ENCODE measurements at regions not wholly inside any gene's neighbourhood (a gene's known extent, or its start where the extent isn't known, plus 50 kb on each side); places are given as distances from the start of the nearest gene placed in this dataset.

DNA sequence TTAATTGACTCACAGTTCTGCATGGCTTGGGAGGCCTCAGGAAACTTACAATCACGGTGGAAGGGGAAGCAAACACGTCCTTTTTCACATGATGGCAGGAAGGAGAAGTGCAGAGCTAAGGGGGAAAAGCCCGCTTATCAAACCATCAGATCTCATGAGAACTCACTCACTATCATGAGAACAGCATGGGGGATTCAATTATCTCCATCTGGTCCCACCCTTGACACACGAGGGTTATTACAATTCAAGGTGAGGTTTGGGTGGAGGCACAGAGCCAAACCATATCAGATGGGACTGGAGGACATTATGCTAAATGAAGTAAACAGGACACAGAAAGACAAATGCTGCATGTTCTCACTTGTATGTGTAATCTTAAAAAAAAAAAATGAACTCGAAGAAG, 141.4 kb upstream of the HABP2 start:
- Mint-ChIP-seq H3K27ac (ENCODE audit: unreplicated experiment) (no peak overlapping the region), H3K36me3 (ENCODE audit: unreplicated experiment) (no peaks in the 10 kb centered on the region), H3K4me3 (ENCODE audit: unreplicated experiment) (no peak overlapping the region), H3K27me3 (ENCODE audit: unreplicated experiment) (peaks cover 37% of the 10 kb centered on the region), H3K4me1 (ENCODE audit: unreplicated experiment) (no peaks in the 10 kb centered on the region), H3K9me3 (ENCODE audit: unreplicated experiment) (no peaks in the 10 kb centered on the region)
- DNase-seq (ENCODE audit: extremely low spot score, unreplicated experiment): no peak
- TF ChIP-seq, protein P1, sequence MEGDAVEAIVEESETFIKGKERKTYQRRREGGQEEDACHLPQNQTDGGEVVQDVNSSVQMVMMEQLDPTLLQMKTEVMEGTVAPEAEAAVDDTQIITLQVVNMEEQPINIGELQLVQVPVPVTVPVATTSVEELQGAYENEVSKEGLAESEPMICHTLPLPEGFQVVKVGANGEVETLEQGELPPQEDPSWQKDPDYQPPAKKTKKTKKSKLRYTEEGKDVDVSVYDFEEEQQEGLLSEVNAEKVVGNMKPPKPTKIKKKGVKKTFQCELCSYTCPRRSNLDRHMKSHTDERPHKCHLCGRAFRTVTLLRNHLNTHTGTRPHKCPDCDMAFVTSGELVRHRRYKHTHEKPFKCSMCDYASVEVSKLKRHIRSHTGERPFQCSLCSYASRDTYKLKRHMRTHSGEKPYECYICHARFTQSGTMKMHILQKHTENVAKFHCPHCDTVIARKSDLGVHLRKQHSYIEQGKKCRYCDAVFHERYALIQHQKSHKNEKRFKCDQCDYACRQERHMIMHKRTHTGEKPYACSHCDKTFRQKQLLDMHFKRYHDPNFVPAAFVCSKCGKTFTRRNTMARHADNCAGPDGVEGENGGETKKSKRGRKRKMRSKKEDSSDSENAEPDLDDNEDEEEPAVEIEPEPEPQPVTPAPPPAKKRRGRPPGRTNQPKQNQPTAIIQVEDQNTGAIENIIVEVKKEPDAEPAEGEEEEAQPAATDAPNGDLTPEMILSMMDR (IDR thresholded peaks at IDR 0.05): no peak

DNA sequence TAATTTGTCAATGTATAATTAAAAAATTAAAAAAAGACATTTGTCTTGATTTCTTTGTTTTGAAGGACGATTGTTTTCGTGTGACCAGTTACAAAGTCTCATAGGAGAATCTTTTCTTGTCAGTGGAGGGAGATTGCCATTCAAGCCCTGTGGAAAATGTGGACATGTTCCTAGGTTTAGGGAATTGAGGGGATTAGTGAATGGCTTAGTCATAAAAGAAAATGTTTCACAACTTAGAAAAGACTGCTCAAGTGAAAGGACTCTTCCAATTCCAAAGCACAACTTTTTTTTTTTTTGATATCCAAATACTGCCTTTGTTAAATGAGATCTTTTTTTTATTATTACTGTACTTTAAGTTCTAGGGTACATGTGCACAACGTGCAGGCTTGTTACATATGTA, 140.7 kb upstream of the HABP2 start:
- no peak overlapping the region for H3K4me3 Mint-ChIP-seq (ENCODE audit: unreplicated experiment)
- no peak for DNase-seq (ENCODE audit: extremely low spot score, unreplicated experiment)
- peaks cover 32% of the 10 kb centered on the region for H3K27me3 Mint-ChIP-seq (ENCODE audit: unreplicated experiment)
- no peak overlapping the region for H3K27ac Mint-ChIP-seq (ENCODE audit: unreplicated experiment)
- TF ChIP-seq, protein P1 (IDR thresholded peaks at IDR 0.05): no peak
- H3K9me3 Mint-ChIP-seq (ENCODE audit: unreplicated experiment): no peaks in the 10 kb centered on the region
- H3K4me1 Mint-ChIP-seq (ENCODE audit: unreplicated experiment): no peaks in the 10 kb centered on the region
- H3K36me3 Mint-ChIP-seq (ENCODE audit: unreplicated experiment): no peaks in the 10 kb centered on the region

- peaks cover 10% of the 10 kb centered on the region for H3K9me3 Mint-ChIP-seq (ENCODE audit: unreplicated experiment)
- no peaks in the 10 kb centered on the region for H3K4me1 Mint-ChIP-seq (ENCODE audit: unreplicated experiment)
- no peaks in the 10 kb centered on the region for H3K36me3 Mint-ChIP-seq (ENCODE audit: unreplicated experiment)
- DNase-seq (ENCODE audit: extremely low spot score, unreplicated experiment): no peak
- no peak overlapping the region for H3K4me3 Mint-ChIP-seq (ENCODE audit: unreplicated experiment)
- H3K27ac Mint-ChIP-seq (ENCODE audit: unreplicated experiment): no peak overlapping the region
- TF ChIP-seq, protein P1 (IDR thresholded peaks at IDR 0.05): no peak
- peaks cover 23% of the 10 kb centered on the region for H3K27me3 Mint-ChIP-seq (ENCODE audit: unreplicated experiment)
Observed at GRCh38 chr10:113414543-113414942, 138.3 kb upstream of the HABP2 start.

DNA sequence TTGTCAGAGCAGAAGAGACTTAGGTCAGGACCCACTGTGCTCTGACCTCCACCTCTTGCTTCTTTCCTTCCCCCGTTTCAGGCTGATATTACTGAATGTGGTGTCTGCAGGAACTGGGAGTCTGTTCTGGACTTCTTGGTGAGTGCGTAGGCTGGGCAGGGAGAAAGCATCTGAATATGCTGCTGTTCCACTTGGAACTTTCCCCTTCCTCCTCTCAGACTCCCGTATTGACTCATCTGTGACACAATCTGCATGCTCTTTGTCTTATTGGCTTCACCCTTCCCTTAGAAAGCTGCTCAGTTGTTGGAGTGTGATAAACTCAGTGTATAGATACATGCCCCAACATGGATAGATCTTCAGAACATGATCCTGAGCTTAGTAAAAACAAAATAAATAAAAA, 137.6 kb upstream of the HABP2 start:
- TF ChIP-seq, protein P1 (IDR thresholded peaks at IDR 0.05): no peak
- H3K4me3 Mint-ChIP-seq (ENCODE audit: unreplicated experiment): no peak overlapping the region
- peaks cover 17% of the 10 kb centered on the region for H3K9me3 Mint-ChIP-seq (ENCODE audit: unreplicated experiment)
- DNase-seq (ENCODE audit: extremely low spot score, unreplicated experiment): no peak
- H3K27me3 Mint-ChIP-seq (ENCODE audit: unreplicated experiment): peaks cover 16% of the 10 kb centered on the region
- no peaks in the 10 kb centered on the region for H3K4me1 Mint-ChIP-seq (ENCODE audit: unreplicated experiment)
- no peaks in the 10 kb centered on the region for H3K36me3 Mint-ChIP-seq (ENCODE audit: unreplicated experiment)
- no peak overlapping the region for H3K27ac Mint-ChIP-seq (ENCODE audit: unreplicated experiment)

DNA sequence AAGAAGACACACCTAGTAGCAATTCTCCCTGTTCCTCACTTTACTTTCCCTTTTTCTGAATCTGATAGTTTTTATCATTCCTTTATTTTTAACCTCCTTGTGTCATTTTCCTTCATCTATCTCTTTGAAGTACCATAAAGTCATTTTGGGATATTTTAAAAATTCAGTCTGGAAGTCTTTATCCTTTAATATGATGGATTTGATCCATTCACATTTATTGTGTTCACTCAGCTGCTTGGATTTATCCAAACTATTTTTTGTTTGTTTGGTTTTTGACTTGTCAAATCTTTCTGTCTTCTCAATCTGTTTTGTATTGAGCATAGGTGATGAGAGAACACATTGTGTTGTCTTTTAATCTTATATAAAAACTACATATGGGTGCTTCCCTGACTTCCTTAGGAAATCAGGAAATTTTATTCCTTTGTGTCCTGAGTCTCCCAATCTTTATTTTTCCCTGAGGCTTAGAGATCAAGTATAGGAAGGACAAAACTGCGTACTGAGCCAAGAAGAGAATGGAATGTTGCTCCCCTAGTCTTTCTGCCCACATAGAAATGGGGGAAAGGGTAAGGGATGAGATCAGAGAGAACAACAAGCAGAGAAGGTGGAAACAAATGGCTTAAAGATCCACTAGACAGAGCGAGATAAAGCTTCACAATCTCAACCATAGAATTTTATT, 132.7 kb upstream of the HABP2 start:
- peaks cover 5% of the 10 kb centered on the region for H3K27me3 Mint-ChIP-seq (ENCODE audit: unreplicated experiment)
- no peak overlapping the region for H3K4me3 Mint-ChIP-seq (ENCODE audit: unreplicated experiment)

More for the DNA sequence above, 132.7 kb upstream of the HABP2 start:
- H3K9me3 Mint-ChIP-seq (ENCODE audit: unreplicated experiment): peaks cover 21% of the 10 kb centered on the region
- no peak overlapping the region for H3K27ac Mint-ChIP-seq (ENCODE audit: unreplicated experiment)
- peaks cover 4% of the 10 kb centered on the region for H3K4me1 Mint-ChIP-seq (ENCODE audit: unreplicated experiment)
- no peaks in the 10 kb centered on the region for H3K36me3 Mint-ChIP-seq (ENCODE audit: unreplicated experiment)
- TF ChIP-seq, protein P1 (IDR thresholded peaks at IDR 0.05): no peak
- DNase-seq (ENCODE audit: extremely low spot score, unreplicated experiment): no peak

Data from osteocyte (in vitro differentiated cells).